ENCODE measurements at regions not wholly inside any gene's neighbourhood (a gene's known extent, or its start where the extent isn't known, plus 50 kb on each side); places are given as distances from the start of the nearest gene placed in this dataset.
"Not testable (repeated sequence)": the region's sequence is repeated elsewhere in the genome, so short reads cannot be mapped to it uniquely, and the experiment has no call there.

DNA sequence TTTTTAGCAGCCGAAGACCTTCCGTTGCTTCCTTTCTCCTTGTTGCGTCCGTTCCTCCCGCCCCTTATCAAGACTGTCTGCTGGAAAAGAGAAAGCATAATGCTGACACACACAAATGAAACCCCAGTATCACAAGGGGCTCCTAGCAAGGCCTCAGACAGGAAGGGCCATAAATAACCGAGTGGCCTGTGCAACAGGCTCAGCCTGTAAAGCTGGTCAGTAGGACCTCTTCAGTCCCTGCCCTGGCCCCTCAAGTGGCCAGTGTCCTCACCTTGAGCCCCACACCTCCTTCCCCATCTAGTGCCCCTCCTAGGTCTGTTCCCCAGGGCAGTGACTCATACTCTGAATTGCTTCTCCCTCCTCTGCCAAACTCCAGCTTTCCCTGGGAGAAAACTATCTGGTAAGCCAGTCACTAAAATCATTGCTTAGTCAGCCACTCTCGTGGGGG lies 174.6 kb upstream of the IL12B start:
- no peak for DNase-seq

DNA sequence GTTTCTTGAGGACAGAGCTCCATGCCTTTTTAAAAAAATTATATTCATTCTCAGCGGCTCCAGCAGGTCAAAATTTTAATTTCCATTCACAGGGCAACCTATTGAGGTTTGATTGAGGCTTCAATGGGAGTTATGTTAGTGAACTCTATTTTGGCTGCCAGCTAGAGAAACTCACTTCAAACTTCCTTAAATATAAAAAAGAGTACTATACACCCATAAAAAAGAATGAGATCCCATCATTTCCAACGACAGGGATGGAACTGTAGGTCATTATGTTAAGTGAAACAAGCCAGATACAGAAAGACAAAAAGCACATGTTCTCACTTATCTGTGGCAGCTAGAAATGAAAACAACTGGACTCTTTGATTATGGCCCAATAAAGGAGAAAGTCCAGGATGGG lies 176.8 kb upstream of the IL12B start:
- DNase-seq, result no peak

DNA sequence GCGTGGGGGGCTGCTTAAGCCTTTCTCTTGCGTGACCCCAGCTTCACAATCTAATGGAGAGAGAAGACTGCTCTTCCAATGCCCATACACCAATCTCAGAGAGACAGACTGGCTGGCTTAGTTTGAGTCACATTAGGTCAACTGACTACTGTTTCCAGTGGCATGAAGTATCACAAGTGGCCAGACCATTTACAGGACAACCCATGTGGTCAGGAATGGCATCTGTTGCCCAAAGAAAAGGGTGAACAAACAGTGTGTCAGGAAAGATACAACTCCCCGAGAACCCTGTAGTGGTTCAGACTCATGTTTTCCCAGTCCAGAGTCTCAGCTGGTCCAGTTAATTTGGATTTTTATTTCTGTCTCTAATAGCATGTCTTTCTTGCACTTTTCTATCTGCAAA lies 177.4 kb upstream of the IL12B start:
- no peak for DNase-seq

DNA sequence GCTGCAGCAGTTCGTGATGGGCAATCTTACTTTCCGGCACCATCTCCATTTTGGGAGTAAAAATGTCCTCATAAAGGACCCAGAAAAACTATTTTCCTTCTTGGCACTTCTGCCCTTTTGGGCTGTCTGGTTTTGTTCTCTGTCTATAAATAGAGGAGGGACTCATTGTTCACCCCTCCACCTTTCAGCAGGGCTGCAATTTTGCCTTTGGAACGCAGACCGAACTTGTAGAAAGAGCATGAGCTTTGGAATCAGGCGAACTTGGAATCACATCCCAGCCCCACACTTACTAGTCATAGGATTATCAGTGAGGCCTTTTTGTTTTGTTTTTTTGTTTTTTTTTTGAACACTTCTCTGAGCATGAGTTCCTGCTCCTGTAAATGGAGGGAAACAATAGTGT lies 178.1 kb upstream of the IL12B start:
- no peak for DNase-seq

DNA sequence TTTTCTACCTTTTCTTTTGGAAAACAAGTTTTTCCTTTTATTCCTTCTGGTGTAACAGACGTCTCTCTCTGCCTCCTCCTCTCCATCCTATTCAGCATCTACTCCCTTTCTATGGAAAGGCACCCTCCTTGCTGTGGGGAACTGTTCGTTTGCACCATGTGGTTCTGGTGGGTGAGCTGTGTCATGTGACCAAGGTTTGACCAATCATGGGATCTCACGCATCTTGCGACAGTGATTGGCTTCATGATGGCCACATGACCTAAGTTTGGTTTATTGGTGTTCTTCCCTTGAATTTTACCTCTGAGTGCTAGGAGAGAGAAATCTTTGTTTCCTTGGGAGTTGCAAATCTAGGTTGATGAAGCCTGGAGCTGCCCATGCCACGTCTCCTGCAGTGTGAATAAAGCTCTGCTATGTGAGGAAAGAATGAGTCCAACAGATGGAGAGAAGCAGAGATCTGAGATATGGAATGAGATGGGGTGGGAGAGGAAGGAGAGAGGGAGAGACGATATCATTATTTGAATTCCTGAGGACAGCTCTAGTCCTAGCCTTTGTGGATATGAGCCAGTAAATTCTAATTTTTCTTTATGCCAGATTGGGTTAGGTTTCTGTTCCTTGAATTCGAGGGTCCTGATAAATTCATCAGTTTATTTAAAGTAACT lies 178.8 kb upstream of the IL12B start:
- no peak for DNase-seq

DNA sequence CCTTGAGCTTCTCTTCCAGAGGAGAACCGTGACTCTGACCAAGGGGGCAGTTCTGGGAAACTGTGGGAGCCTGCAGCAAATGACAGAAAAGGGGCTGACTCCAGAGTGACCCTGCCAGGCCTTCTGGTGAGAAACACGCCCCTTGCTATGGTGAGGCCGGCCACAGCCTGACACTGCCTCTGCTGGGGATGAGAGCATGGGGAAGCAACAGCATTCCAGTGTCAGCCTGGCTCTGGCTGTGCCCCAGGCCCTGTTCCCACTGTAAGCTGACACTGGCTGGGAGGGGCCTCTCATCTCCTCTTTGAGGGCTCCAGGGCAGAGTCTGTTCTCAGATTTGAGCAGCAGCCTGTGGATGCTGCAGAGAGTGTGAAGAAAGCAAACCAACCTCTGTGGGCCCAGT lies 180.0 kb upstream of the IL12B start:
- no peak for DNase-seq

DNA sequence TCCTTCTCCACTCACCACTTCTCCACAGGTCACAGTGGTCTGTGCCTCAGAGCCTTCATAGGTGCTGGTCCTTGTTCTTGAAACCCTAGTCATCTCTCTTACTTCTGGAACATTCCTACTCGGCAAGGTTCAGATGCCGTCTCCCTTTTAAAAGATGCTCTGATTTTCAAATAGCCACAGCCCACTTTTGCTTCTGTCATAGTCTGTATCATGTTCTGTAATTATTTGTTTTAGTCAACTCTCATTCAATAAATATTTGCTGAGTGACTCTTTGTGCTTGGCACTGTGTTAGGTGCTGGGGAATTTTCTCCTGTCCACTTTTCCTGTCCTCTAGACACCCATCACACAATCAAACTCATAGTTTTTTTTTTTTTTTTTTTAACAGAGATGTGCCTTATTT lies 181.3 kb upstream of the IL12B start:
- DNase-seq, result no peak

DNA sequence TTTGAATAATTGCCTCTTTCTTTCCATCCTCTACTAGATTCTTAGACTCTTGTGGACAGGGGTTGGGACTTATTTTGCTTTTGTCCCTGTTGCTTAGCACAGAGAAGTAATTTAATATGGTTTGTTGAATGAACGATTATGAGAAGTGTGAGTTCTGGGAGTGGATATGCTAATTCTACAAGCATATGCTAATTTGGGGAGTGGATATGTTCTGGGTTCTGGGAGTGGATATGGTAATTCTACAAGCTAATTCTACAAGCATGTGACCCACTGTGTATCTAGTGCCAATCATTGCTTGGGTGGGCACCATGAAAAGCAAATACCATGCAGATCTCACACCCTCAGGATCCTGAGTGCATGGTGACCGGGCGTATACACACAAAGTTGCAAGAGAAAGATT lies 181.8 kb upstream of the IL12B start:
- no peak for DNase-seq

DNA sequence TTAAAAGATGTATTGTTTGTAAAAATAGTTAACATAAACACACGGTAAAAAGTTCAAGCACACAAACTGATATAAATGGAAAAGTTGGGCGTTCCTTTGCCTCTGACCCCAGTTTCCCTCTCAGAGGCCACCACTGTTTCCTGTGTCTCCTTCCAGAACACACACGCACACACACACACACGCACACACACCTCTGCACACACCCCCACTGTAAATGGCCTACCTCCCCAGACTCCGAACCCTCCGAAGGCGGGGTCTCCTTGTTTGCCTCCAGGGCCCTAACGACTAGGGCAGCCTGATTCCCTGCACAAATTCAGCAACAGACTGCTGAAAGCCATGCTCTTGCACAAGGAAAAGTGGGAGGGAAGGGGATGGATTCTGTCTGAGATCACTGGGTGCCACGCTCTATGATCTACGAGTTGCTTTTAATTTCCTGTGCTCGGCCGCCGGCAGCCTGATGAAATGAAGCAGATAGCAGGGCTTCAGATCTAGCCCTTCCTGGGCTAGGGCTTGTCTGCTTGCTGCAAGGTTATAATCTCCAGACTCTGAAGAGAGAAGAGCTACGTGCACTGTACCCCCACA lies 184.0 kb upstream of the IL12B start:
- no peak for DNase-seq

DNA sequence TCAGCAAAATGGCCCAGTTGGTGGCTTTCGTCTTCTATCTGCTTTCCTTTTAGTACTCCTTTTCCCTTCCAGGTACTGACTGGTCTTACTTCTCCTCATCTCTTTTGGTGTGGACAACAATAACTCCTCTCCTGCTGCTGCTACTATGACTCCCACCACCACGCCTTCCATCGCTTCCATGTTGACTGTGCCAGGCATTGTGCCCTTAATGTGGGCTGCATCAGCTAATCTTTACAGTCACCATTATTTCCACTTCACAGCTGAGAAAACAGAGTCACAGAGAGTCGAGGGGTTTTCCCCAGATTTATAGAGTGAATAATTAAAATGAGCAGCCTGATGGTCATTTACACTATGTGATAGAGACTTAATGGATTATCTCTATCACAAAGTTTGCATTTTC lies 184.9 kb upstream of the IL12B start:
- no peak for DNase-seq

DNA sequence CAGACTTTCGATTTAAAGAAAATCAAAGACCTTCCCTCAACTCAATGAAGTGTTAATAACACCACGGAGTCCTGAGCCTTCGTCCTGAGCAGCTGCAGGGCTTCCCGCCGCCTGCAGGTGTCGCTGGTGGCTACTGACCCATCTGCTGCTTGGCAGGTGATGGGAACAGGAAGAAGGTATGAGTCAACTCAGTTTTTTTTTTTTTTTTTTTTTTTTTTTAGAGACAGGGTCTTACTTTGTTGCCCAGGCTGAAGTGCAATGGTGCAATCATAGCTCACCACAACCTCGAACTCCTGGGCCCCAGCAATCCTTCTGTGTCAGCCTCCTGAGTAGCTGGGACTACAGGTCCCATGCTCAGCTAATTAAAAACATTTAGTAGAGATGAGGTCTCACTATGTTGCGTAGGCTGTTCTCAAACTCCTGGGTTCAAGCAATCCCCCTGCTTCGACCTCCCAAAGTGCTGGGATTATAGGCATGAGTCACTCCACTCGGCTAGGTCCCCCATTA lies 185.7 kb upstream of the IL12B start:
- peak in 3 of 4 experiments; percentile 13 to 59 (median 19) for DNase-seq

DNA sequence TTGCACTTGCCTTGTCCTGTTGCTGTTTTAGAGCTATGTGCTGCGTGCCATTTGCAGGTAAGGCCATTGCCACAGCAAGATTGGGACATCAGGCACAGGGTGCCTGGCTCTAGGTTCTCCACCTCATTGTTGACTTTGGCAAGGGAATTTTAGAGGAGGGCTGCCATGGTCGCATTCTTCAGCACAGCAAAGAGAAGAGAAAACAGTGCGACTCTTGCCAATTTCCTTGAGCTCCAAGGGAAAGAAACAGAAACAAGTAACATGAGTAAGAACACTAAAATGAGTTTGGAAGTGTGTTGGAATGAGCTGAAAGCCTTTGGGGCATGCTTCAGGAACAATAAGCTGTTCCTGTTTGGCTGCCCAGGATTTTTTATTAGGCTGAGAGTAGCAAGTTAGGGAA lies 188.1 kb upstream of the IL12B start:
- no peak for DNase-seq

DNA sequence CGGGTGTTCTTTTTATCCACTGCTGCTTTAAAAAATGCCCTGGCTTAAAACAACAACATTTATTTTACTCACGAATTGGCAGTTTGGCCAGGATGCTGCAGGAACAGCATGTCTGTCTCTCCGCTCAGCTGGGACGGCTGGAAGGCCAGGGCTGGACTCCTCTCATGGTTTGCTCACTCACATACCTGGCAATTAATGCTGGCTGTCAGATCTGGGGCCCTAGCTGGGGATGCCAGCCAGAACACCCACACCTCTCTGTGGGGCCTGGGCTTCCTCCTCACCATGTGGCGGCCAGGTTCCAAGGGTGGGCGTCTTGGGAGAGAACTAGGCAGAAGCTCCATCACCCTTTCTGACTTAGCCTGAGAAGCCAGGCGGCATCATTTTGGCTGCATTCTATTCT lies 189.1 kb upstream of the IL12B start:
- DNase-seq, result no peak

DNA sequence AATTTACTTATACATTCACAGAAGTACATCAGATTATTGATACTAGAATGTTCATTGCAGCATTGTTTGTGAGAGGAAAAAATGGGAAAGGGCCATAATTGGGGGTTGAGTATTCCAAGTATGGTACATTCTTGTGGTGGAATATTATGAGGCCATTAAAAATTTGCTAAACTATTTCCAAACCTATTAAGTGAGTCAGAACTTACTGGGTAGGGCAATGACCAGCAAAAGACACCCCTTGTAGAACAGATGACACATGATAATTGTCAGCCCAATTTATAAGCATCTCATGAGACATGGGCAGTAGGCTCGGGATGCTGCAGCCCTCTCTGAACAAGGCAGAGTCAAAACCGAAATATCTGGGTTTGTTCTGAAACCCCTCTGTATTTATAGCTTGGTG lies 192.6 kb upstream of the IL12B start:
- DNase-seq, result no peak

DNA sequence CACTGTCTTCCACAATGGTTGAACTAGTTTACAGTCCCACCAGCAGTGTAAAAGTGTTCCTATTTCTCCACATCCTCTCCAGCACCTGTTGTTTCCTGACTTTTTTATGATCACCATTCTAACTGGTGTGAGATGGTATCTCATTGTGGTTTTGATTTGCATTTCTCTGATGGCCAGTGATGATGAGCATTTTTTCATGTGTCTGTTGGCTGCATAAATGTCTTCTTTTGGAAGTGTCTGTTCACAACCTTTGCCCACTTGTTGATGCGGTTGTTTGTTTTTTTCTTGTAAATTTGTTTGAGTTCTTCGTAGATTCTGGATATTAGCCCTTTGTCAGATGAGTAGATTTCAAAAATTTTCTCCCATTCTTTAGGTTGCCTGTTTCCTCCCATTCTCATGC lies 194.0 kb upstream of the IL12B start:
- DNase-seq, result not testable (repeated sequence)

DNA sequence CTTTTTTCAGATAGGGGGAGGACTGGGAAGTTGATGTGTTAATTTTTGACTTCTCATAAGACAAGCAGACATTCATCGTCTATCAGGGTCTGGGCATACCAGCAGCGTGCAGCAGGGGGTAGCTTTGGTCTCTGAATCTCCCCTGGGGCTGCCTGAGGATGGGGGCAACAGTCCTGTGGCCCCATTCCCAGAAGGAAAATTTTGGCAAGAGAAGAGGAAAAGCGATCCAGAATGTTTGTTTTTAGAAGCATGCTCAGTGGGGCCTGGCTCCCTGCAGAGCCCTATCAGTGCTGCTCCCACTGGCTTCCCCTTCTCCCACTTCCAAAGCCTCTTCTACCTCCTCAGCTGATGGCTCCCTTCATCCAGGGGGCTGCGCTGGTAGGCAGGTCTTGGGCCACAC lies 194.8 kb upstream of the IL12B start:
- no peak for DNase-seq

DNA sequence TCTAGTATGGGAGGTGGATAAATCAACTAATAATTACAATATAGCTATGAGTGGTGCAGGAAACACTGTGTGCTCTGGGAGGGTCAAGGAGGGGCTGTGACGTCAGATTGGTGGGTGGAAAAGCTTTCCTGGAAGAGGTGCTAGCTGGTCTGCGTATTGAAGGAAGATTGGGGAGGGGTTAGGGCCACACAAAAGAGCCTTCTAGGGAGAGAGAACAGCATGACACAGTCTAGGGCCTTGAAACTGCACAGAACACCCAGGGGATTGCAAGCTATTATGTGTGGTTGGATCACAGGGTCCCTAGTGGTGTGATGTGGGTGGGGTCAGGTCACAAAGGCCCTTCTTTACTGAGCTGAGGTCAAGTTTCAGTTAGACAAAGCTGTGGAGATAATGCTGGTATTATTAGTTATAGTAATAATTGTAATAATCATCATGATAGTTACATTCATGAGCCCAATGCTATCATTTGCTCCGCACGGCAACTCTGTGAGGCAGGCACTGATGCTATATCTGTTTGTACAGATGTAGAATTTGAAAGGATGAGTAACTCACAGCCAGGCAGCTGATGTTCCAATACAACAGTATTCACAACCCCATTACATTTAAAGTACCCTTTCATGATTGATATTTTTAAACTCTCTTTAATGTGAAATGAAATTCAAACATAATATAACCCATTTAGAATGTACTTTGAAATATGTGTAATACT lies 197.4 kb upstream of the IL12B start:
- no peak for DNase-seq

DNA sequence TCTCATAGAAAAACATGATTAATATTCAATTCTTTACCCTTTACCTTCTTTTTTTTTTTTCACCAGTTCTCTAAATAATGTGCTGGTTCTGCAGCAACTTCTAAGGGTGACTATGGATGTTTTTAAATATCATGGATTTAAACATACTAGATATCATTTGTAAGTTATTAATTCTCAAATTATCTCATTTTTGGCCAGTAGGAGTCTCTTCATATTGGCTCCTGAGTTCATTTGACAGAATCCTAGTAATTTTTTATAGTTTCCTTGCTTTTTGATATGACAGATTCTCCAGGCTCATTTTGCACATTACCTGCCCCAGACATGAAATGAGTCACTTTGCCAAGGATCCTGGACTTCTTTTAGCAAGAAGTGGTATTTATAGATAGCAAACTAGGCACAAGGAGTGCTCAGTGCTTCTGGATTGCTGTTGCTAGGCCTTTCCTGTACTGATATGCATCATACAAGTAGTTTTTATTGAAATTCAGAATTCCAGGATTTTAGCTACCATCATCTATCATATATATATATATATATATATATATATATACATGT lies 201.3 kb upstream of the IL12B start:
- no peak for DNase-seq

DNA sequence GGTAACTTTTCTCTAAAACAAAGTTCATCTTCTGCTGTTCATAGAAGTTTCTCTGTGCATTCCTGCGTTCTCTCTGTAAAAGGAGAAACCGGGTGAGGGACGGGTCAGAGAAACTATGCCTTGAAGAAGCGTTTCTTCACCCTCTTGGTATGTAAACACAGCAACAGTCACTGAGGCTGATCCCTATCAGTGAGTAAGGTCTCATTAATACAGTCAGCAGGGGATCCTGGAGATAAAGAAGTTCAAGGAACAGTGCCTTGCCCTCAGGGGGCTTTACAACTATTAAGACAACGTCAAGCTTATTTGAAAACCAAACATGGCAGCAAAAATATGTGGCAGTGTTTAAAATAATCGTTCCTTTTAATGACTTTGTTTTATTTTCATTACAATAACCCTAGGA lies 202.9 kb upstream of the IL12B start:
- DNase-seq, result no peak

DNA sequence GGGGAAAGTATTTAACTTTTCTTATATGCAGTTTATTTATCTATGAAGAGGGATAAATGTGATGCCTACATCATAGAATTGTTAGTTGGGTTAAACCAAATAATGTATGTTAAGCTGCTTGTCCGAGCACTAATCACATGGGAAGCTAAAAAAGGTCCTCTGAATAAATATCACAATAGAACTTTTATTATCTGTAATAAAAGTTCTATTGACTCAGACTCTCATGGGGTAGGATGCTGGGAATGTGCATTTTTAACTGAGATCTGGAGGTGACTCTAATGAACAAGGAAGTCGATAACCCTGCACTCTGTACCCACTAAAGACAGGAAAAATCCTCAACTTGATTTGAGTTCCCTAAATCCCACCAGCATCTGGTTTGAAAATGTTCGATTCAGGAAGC lies 205.9 kb upstream of the IL12B start:
- DNase-seq, result no peak

DNA sequence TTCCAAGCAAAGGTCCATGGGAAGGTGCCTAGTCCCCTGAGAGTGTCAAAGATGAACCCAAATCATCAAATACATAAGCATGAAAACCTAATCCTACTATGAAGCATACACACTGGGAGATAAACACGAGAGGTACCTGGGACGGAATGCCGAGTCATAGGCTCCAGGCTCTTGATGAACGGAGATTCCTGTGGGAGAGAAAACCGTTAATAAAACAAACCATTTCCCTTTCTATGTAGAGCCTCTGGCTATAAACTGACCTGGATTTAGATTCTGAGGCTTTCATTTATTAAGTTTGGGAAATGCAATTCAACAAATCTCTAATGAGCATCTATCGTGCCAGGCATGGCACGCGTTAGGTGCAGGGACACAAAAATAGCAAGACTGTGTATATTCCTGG lies 206.4 kb upstream of the IL12B start:
- no peak for DNase-seq

DNA sequence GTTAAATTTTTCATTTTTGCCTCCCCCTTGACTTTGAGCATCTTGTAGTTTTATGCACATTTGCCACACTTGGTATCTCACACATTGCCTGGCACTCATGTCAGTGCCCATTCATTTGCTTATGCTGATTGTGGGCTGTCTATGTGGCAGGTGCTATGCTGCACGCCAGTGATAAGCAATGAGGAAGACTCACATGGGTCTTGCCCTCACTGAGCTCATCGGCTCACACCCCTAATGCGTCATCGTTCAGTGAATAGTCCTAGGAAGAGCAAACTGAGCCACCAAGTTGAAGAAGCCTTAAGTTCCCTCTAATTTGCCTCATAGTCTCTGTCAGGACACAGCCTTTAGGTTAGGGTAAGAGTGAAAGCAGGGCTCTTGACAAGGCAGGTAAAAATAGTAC lies 209.4 kb upstream of the IL12B start:
- no peak for DNase-seq

DNA sequence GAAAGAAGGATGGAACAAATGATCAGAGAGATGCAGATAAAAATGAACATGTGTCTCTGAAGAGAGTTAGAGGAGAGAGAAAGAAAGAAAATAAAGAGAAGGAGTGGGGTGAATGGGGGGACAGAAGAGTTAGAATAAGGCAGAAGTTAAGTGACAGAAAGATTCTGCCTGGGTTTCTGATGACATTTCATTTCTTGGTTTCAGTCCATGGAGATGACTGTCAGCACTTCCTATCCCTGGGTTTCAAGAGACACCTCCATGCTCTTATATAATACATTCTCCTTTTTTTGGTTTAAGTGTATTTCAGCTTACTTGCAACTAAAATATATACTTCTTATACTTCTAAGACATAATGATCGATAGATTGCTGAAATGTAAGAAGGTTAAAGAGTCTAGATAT lies 213.0 kb upstream of the IL12B start:
- DNase-seq, result no peak

DNA sequence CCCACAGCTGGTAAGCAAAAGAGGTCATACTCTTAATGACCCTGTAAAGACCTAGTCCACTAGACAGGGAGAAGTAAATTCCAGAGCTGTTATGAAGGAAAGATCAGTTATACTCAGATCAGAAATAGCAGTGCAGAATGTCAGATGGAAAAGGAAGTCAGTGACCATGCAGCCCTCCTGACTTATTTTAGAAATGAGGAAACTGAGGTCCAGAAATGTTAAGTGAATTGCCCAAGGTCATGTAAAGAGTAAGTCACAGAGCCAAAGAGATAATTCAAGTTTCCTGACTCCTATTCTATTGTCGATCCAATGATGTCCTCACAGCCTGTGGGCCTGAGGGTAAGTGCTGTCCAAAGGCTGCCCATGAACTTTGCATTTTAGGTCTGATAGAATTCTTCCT lies 214.9 kb upstream of the IL12B start:
- no peak for DNase-seq

All from activated CD4-positive, CD25-positive, alpha-beta regulatory T cell (primary cell).